Heart right ventricle (tissue), 16 donors: ENCODE measurements at regions not wholly inside any gene's neighbourhood (a gene's known extent, or its start where the extent isn't known, plus 50 kb on each side); places are given as distances from the start of the nearest gene placed in this dataset.

ENCODE experiments used
- ATAC-seq, 8 donors: fragments of 200-7000 bp; cut with Tn5 transposase; one replicate each; pipeline ENCODE4 v1.9.1; 2020; ENCODE audit warnings: mild to moderate bottlenecking in 8 of 8, moderate library complexity in 8 of 8, moderate number of reproducible peaks in 1 of 8
- DNase-seq, 2 donors: peaks; one replicate each; pipeline ENCODE4 v3.0.0-alpha.2; 2020
- H3K27ac ChIP-seq, 10 donors: fragments of 200-600 bp; sonication (generic) in 2 of 10; one replicate each; pipeline versions ENCODE4 v1.5.0 to v1.8.0; 2020 to 2022; ENCODE audit warnings: mild to moderate bottlenecking in 3 of 10
- H3K27me3 ChIP-seq, 7 donors: fragments of 200-600 bp; one replicate each; pipeline ENCODE4 v1.8.0; 2021 to 2022; ENCODE audit warnings: mild to moderate bottlenecking in 2 of 7
- H3K36me3 ChIP-seq, 9 donors: fragments of 200-600 bp; sonication (generic) in 1 of 9; one replicate each; pipeline versions ENCODE4 v1.5.0 to v1.8.0; 2020 to 2022; ENCODE audit warnings: mild to moderate bottlenecking in 2 of 9
- H3K4me1 ChIP-seq, 9 donors: fragments of 200-600 bp; sonication (generic) in 1 of 9; one replicate each; pipeline versions ENCODE4 v1.5.0 to v1.8.0; 2020 to 2022; ENCODE audit warnings: mild to moderate bottlenecking in 4 of 9
- H3K4me3 ChIP-seq, 10 donors: fragments of 200-600 bp; sonication (generic) in 2 of 10; one replicate each; pipeline versions ENCODE4 v1.5.0 to v1.8.0; 2020 to 2022; ENCODE audit warnings: mild to moderate bottlenecking in 7 of 10, moderate library complexity in 2 of 10
- H3K9me3 ChIP-seq, 11 donors: fragments of 200-600 bp in 10 of 11; sonication (generic) in 2 of 11; one replicate each; pipeline versions ENCODE4 v1.5.0 to v1.8.0; 2013 to 2022; ENCODE audit warnings: mild to moderate bottlenecking in 2 of 11, control low read depth in 1 of 11, moderate library complexity in 1 of 11
- CTCF ChIP-seq, 9 donors: fragments of 200-600 bp; sonication (generic) in 2 of 9; IDR thresholded peaks; one replicate each; pipeline versions ENCODE4 v1.5.0 to v1.8.0; 2021 to 2022; ENCODE audit warnings: antibody characterized with exemption in 9 of 9, mild to moderate bottlenecking in 5 of 9, moderate library complexity in 1 of 9
- WGBS, 2 donors: extraction: QIAGEN DNeasy Blood & Tissue Kit; methylation state at CpG; one replicate each; pipeline ENCODE4 v1.1.7; 2013; ENCODE audit warnings: inconsistent platforms in 1 of 2; 5-methylcytosine and 5-hydroxymethylcytosine counted together
- intact Hi-C, 10 donors: fragments of 100-400 bp; cut with DNase I; formaldehyde crosslinking; loops; one replicate each; pipeline versions ENCODE4 v1.11.1 to v1.14.2; 2022
- donor health status: Arrhythmogenic right ventricular cardiomyopathy.
- donor health status: ischemic (EF 13 %, LVEDD 7.1; RV severe dilation, severe dysfunction).
- donor health status: healthy with polysubstance abuse.
- donor health status: DM: no; HTN: yes; CAD: no.
- donor health status: DM: no; HTN: no; CAD: no.
- donor health status: ischemic (EF 25% LVEDD 6.9; RV normal size, moderate dysfunction).
- donor health status: ischemic (EF 25% LVEDD 5.7; RV mildly dilated, moderate dysfunction).
- donor health status: healthy.
- donor health status: DM: yes; HTN: yes; CAD: no.
- donor health status: Ischemic cardiomyopathy.
- donor health status: ischemic (EF 35%, LVEDD 5.7; RV mildly dilated, moderate dysfunction).
- donor health status: nonischemic (EF 11% LVEDD 7.7; RV severe dilation, severe dysfunction).
- donor health status: DM: yes; HTN: yes; CAD: no.
- donor health status: PGD.
- donor health status: ischemic (EF 29% LVEDD 5.4; RV normal size, mild dysfunction).
- donor health status: nonischemic (EF 23%, LVEDD 6.1; RV moderate dilation, normal function).

DNA sequence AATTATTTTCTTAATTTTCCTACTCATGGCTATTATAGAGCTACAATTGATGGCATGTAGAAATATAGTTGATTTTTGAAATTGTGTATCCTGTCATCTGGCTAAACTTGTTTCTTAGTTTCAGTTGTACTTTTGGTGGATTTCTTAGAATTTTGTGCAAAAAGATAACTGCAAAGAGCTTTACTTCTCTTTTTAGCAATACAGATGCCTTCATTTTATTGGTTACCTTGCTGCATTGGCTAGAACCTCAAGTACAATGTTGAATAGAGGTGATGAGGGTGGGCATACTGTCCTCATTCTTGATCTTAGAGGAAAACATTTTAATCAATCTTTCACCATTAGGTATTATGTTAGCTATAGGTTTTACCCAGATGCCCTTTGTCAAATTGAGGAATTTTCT, 67.9 kb downstream of the METRNL start:
- Histone ChIP-seq H3K27ac (no peak overlapping the region), H3K4me3 (no peak overlapping the region), H3K27me3 (peaks cover 0 to 14% (median 0%) of the 10 kb centered on the region in 7 donors), H3K4me1 (peaks cover 0 to 13% (median 10%) of the 10 kb centered on the region in 9 donors), H3K36me3 (no peaks in the 10 kb centered on the region), H3K9me3 (peaks cover 0 to 7% (median 0%) of the 10 kb centered on the region in 11 donors)
- no peak for DNase-seq
- no peak for ATAC-seq
- intact Hi-C loops: no loop called here
- TF ChIP-seq CTCF (IDR thresholded peaks at IDR 0.05): no peak

DNA sequence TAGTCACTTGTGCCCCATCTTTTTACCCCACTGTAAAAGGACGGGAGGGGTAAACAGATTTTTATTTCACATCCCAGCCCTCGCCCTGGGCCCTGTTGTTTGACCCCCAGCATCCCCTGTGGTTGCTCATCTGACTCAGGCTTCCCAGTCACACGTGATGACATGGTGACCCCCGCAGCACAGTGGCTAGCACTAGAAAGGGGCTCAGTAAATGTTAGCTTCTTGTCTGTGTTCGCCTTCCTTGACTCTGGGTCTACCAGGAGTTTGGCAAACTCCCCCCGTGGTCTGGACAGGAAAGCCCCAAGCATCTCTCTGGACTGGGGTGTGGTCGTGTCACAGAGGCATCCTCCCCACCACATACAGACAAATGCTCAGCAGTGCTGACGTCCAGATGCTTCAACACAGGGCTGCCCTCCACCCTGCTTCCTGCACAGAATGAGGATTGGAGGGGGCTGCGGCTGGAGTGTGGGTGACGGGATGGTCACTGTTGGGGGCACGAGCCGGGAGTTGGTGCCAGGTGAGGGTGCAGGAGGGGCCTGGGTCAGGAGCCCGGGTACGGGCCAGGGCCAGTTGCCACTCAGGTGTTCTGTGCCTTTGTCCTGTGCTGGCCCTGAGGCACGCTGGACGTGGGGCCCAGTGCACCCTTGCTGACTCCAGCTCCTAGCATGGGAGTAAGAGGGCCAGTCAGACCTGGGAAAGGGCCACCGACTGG, 69.1 kb downstream of the METRNL start:
- TF ChIP-seq CTCF (IDR thresholded peaks at IDR 0.05): no peak
- Histone ChIP-seq H3K27ac (no peak overlapping the region), H3K27me3 (peaks cover 0 to 17% (median 0%) of the 10 kb centered on the region in 7 donors), H3K4me3 (no peak overlapping the region), H3K36me3 (no peaks in the 10 kb centered on the region), H3K4me1 (peaks cover 0 to 18% (median 10%) of the 10 kb centered on the region in 9 donors), H3K9me3 (no peaks in the 10 kb centered on the region)
- no peak for DNase-seq
- intact Hi-C loops: no loop called here
- ATAC-seq: no peak
- 85% methylated on average over 17 of the region's 17 CpGs for WGBS, 2 donors

DNA sequence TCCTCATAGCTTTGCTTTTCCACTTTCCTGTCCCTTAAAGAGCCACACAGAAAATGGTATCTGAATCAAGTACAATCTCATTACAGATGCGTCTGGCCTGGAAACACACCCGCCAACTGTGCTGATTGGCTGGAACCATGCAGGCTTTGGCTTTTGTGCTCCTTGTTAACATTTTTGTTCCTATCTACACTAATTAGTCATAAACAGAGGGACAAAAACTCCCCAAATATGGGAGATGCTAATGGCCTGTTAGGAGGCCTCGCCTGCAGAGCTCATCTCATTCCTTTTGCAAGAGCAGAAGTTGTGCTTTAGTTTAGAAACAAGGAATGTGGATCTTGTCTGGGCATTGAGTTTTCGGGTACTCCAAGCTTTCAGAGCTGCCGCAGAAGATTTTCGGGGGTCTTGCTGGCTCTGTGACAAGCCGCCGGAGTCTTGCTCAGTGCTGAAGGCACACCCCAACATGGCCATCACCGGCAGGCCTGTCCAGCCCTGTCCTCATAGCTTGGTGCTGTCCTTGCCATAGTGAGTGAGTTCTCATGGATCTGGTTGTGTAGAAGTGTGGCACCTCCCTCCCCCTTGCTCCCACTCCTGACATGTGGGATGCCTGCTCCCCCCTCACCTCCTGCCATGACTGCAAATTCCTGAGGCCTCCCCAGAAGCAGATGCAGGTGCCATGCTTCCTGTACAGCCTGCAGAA, 69.8 kb downstream of the METRNL start:
- Histone ChIP-seq H3K27me3 (peaks cover 0 to 17% (median 0%) of the 10 kb centered on the region in 7 donors), H3K27ac (no peak overlapping the region), H3K9me3 (no peaks in the 10 kb centered on the region), H3K36me3 (no peaks in the 10 kb centered on the region), H3K4me3 (no peak overlapping the region), H3K4me1 (peaks cover 0 to 23% (median 9%) of the 10 kb centered on the region in 9 donors)
- TF ChIP-seq CTCF (IDR thresholded peaks at IDR 0.05): no peak
- no peak for DNase-seq
- WGBS, 2 donors: 95% methylated on average over 9 of the region's 9 CpGs
- no peak for ATAC-seq
- intact Hi-C loops: no loop called here

GRCh38 chr17:83149761-83150251, 70.4 kb downstream of the METRNL start:
- WGBS, 2 donors: 84 to 88% methylated on average over 15 of the region's 15 CpGs
- no peak for ATAC-seq
- TF ChIP-seq CTCF (IDR thresholded peaks at IDR 0.05): no peak
- Histone ChIP-seq H3K27ac (no peak overlapping the region), H3K4me3 (no peak overlapping the region), H3K36me3 (no peaks in the 10 kb centered on the region), H3K9me3 (no peaks in the 10 kb centered on the region), H3K27me3 (peaks cover 0 to 17% (median 0%) of the 10 kb centered on the region in 7 donors), H3K4me1 (peaks cover 0 to 22% (median 3%) of the 10 kb centered on the region in 9 donors)
- intact Hi-C loops: no loop called here
- no peak for DNase-seq
